DMS 273 (cell line): ENCODE measurements at regions not wholly inside any gene's neighbourhood (a gene's known extent, or its start where the extent isn't known, plus 50 kb on each side); places are given as distances from the start of the nearest gene placed in this dataset.

ENCODE experiments used
- DNase-seq: peaks from one replicate; lab custom pipeline; 2025; ENCODE audit not compliant: unreplicated experiment; lab: John Stamatoyannopoulos, UW

GRCh38 chr5:68531970-68532369 lies 316.4 kb downstream of the PIK3R1 start:
- DNase-seq = no peak

- no peak for DNase-seq
Measured at GRCh38 chr5:68533051-68533450, 317.5 kb downstream of the PIK3R1 start.

- DNase-seq = peak; percentile 24
Measured at GRCh38 chr5:68533571-68534084, 318.1 kb downstream of the PIK3R1 start.

- peak; percentile 20 for DNase-seq
Measured at GRCh38 chr5:68534131-68534940, 318.8 kb downstream of the PIK3R1 start.

- DNase-seq = no peak
Measured at GRCh38 chr5:68534956-68535520, 319.5 kb downstream of the PIK3R1 start.

- no peak for DNase-seq
Measured at GRCh38 chr5:68538814-68539420, 323.4 kb downstream of the PIK3R1 start.

GRCh38 chr5:68540798-68541590 lies 325.4 kb downstream of the PIK3R1 start:
- no peak for DNase-seq

- DNase-seq = no peak
Measured at GRCh38 chr5:68542207-68542606, 326.7 kb downstream of the PIK3R1 start.

GRCh38 chr5:68543212-68543611 lies 327.7 kb downstream of the PIK3R1 start:
- no peak for DNase-seq

- no peak for DNase-seq
Measured at GRCh38 chr5:68544091-68544647, 328.6 kb downstream of the PIK3R1 start.

- no peak for DNase-seq
Measured at GRCh38 chr5:68544648-68545552, 329.3 kb downstream of the PIK3R1 start.

- no peak for DNase-seq
Measured at GRCh38 chr5:68545636-68546295, 330.2 kb downstream of the PIK3R1 start.

GRCh38 chr5:68547056-68547455 lies 331.5 kb downstream of the PIK3R1 start:
- DNase-seq = no peak

GRCh38 chr5:68547622-68548021 lies 332.1 kb downstream of the PIK3R1 start:
- no peak for DNase-seq

- DNase-seq = no peak
Measured at GRCh38 chr5:68548959-68549676, 333.6 kb downstream of the PIK3R1 start.

GRCh38 chr5:68550015-68550414 lies 334.5 kb downstream of the PIK3R1 start:
- DNase-seq = no peak

GRCh38 chr5:68551436-68551835 lies 335.9 kb downstream of the PIK3R1 start:
- no peak for DNase-seq

- peak; percentile 80 for DNase-seq
Measured at GRCh38 chr5:68554571-68555279, 339.2 kb downstream of the PIK3R1 start.
